ENCODE measurements at regions not wholly inside any gene's neighbourhood (a gene's known extent, or its start where the extent isn't known, plus 50 kb on each side); places are given as distances from the start of the nearest gene placed in this dataset.
"Not testable (repeated sequence)": the region's sequence is repeated elsewhere in the genome, so short reads cannot be mapped to it uniquely, and the experiment has no call there.

DNA sequence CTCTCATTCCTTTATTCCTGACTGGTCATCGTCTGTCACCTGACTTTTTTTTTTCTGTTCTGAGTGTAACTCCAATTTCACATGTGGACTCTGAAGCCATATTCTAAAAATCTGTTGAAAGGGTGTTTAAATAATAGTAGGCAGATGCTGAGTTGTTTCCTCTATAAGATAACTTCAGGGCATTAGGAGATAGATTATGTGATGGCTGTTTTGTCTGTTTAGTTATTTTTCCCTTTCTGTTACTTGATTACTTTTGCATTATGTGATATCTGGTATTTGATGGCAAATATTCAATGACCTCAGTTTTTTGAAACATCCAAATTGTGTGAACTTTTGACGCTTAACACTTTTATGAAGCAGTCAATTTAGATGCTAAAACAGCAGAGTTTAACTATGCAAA lies 486.0 kb downstream of the BCKDHB start:
- DNase-seq (ENCODE audit: low read depth), result no peak
- H3K4me3 ChIP-seq (ENCODE audit: low read depth, low read length), result no peak overlapping the region
- TF ChIP-seq, protein P1, sequence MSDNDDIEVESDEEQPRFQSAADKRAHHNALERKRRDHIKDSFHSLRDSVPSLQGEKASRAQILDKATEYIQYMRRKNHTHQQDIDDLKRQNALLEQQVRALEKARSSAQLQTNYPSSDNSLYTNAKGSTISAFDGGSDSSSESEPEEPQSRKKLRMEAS (IDR thresholded peaks at IDR 0.05; ENCODE audit: low read depth, low read length), result no peak
- TF ChIP-seq MYC (IDR thresholded peaks at IDR 0.05; ENCODE audit: low read depth, low read length), result no peak
- TF ChIP-seq POLR2A (IDR thresholded peaks at IDR 0.05; ENCODE audit: extremely low read depth, insufficient read length), result no peak
- TF ChIP-seq, protein P2, sequence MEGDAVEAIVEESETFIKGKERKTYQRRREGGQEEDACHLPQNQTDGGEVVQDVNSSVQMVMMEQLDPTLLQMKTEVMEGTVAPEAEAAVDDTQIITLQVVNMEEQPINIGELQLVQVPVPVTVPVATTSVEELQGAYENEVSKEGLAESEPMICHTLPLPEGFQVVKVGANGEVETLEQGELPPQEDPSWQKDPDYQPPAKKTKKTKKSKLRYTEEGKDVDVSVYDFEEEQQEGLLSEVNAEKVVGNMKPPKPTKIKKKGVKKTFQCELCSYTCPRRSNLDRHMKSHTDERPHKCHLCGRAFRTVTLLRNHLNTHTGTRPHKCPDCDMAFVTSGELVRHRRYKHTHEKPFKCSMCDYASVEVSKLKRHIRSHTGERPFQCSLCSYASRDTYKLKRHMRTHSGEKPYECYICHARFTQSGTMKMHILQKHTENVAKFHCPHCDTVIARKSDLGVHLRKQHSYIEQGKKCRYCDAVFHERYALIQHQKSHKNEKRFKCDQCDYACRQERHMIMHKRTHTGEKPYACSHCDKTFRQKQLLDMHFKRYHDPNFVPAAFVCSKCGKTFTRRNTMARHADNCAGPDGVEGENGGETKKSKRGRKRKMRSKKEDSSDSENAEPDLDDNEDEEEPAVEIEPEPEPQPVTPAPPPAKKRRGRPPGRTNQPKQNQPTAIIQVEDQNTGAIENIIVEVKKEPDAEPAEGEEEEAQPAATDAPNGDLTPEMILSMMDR (IDR thresholded peaks at IDR 0.05; ENCODE audit: low read depth, low read length), result no peak

DNA sequence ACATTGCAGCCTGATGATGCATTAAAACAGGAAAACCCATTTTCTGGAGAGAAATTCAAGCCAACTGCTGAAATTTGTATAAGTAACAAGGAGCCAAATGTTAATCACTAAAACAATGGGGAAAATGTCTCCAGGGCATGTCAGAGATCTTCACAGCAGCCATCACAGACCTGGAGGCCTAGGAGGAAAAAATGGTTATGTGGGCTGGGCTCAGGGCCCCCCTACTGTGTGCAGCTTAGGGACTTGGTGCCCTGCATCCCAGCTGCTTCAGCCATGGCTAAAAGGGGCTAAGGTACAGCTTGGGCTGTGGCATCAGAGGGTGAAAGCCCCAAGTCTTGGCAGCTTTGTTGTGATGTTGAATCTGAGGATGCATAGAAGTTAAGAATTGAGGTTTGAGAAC lies 479.8 kb downstream of the BCKDHB start:
- no peak for DNase-seq (ENCODE audit: low read depth)
- no peak overlapping the region for H3K4me3 ChIP-seq (ENCODE audit: low read depth, low read length)
- TF ChIP-seq POLR2A (IDR thresholded peaks at IDR 0.05; ENCODE audit: extremely low read depth, insufficient read length), result no peak
- TF ChIP-seq, protein P1 (IDR thresholded peaks at IDR 0.05; ENCODE audit: low read depth, low read length), result no peak
- TF ChIP-seq, protein P2 (IDR thresholded peaks at IDR 0.05; ENCODE audit: low read depth, low read length), result no peak
- no peak for TF ChIP-seq MYC (IDR thresholded peaks at IDR 0.05; ENCODE audit: low read depth, low read length)

DNA sequence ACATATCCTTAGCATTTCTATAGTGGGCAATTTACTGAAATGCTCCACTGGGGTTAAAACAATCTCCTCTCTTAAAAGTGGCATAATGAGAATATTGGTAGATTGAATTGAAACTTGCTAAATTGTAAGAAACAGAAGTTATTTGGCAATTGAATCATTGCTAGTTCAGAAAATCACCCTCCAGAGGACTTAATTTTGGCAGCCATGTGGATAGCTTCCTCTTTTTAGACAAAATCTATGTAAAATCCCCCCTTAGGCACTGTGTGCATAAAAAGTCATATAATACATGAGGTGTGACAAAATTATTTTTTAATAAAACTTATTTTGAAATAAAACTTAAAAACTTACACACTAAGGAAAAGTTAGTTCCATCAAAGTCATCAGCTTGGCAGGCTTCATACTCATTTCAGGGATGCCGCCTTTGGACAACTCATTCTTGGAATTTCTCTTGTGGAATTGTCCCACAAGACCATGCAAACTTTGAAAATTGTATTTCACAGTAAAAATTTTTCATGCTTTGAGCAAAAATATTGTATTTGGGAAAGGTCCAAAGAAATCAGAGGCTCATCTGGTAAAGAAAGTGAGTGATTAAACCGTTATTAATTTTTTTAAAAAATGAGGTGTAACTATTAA lies 473.0 kb downstream of the BCKDHB start:
- DNase-seq (ENCODE audit: low read depth), result no peak
- TF ChIP-seq, protein P1 (IDR thresholded peaks at IDR 0.05; ENCODE audit: low read depth, low read length), result no peak
- TF ChIP-seq, protein P2 (IDR thresholded peaks at IDR 0.05; ENCODE audit: low read depth, low read length), result no peak
- TF ChIP-seq POLR2A (IDR thresholded peaks at IDR 0.05; ENCODE audit: extremely low read depth, insufficient read length) (no peak), MYC (IDR thresholded peaks at IDR 0.05; ENCODE audit: low read depth, low read length) (no peak)
- no peak overlapping the region for H3K4me3 ChIP-seq (ENCODE audit: low read depth, low read length)

DNA sequence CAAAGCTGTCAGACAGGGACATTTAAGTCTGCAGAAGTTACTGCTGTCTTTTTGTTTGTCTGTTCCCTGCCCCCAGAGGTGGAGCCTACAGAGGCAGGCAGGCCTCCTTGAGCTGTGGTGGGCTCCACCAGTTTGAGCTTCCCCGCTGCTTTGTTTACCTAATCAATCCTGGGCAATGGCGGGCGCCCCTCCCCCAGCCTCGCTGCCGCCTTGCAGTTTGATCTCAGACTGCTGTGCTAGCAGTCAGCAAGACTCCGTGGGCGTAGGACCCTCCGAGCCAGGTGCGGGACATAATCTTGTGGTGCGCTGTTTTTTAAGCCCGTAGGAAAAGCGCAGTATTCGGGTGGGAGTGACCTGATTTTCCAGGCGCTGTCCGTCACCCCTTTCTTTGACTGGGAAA lies 466.8 kb downstream of the BCKDHB start:
- not testable (repeated sequence) for DNase-seq (ENCODE audit: low read depth); H3K4me3 ChIP-seq (ENCODE audit: low read depth, low read length)

DNA sequence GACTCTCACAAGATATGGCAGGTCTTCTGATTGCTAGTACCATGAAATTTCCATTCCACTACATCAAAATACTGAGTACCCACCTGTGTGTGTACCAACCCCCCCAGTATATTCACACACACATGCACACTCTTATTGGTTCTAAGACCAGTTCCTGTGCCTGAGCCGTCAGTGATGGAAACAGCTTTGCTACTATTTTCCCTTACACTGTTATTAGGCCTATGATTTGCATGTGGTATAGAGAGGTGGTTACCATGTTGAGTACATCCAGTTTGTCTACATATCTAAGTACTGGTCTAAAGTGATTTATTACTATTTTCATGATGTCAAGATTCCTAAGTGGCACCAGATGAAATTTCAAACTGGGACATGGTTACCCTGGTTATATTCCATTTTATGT lies 459.9 kb downstream of the BCKDHB start:
- no peak for DNase-seq (ENCODE audit: low read depth)
- TF ChIP-seq, protein P1 (IDR thresholded peaks at IDR 0.05; ENCODE audit: low read depth, low read length), result no peak
- no peak for TF ChIP-seq POLR2A (IDR thresholded peaks at IDR 0.05; ENCODE audit: extremely low read depth, insufficient read length)
- TF ChIP-seq MYC (IDR thresholded peaks at IDR 0.05; ENCODE audit: low read depth, low read length), result no peak
- TF ChIP-seq, protein P2 (IDR thresholded peaks at IDR 0.05; ENCODE audit: low read depth, low read length), result no peak
- no peak overlapping the region for H3K4me3 ChIP-seq (ENCODE audit: low read depth, low read length)

DNA sequence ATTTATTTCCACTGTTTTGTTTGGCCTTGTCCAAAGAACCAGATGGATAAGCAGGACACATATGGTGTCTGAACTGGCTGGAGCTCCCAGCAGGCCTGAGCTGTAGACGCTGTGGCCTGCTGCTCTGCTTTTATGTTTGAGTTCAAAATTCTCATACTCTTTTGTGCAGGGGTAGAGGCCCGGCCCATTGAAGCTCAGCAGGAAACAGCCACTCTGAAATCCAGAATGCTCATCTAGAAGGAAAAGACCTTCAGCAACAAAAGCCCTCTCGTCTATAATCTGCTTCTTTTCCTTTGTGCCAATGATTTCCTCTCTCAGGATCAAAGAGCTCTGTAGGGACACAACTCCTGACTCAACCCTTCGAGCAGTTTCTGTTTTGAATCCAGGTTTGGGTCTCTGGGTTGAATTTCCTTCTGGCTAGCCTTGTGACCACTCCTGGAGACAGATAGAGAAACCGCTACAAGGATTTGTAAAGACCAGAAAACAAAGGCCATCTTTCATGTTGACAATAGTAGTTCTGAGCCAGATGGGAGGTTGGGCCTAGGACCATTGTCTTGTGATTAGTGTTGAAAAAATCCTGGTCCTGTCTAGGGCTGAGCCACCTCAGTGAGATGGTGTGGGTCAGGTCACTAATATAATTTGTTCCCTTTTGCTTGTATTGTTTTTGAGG lies 446.7 kb downstream of the BCKDHB start:
- no peak for DNase-seq (ENCODE audit: low read depth)
- TF ChIP-seq, protein P2 (IDR thresholded peaks at IDR 0.05; ENCODE audit: low read depth, low read length), result no peak
- TF ChIP-seq MYC (IDR thresholded peaks at IDR 0.05; ENCODE audit: low read depth, low read length) (no peak), POLR2A (IDR thresholded peaks at IDR 0.05; ENCODE audit: extremely low read depth, insufficient read length) (no peak)
- TF ChIP-seq, protein P1 (IDR thresholded peaks at IDR 0.05; ENCODE audit: low read depth, low read length), result no peak

More for the DNA sequence above, 446.7 kb downstream of the BCKDHB start:
- no peak overlapping the region for H3K4me3 ChIP-seq (ENCODE audit: low read depth, low read length)

Measured in NB4 (cell line).